ENCODE measurements at regions not wholly inside any gene's neighbourhood (a gene's known extent, or its start where the extent isn't known, plus 50 kb on each side); places are given as distances from the start of the nearest gene placed in this dataset.

DNA sequence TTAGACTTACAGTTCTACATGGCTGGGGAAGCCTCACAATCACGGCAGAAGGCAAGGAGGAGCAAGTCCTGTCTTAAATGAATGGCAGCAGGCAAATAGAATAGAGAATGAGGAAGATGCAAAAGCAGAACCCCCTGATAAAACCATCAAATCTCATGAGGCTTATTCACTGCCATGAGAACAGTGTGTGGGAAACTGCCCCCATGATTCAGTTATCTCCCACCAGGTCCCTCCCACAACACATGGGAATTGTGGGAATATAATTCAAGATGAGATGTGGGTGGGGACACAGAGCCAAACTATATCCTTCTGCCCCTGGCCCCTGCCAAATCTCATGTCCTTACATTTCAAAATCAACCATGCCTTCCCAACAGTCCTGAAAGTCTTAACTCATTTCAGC is 367.1 kb downstream of the MED10 start:
- Histone ChIP-seq H3K36me3 (no peaks in the 10 kb centered on the region), H3K4me3 (no peak overlapping the region), H3K4me1 (no peaks in the 10 kb centered on the region), H3K9me3 (no peaks in the 10 kb centered on the region), H3K27me3 (no peaks in the 10 kb centered on the region), H3K27ac (no peak overlapping the region)
- DNase-seq, result no peak
- intact Hi-C loops (cut with DNase I), result no loop called here
- TF ChIP-seq, protein P1, sequence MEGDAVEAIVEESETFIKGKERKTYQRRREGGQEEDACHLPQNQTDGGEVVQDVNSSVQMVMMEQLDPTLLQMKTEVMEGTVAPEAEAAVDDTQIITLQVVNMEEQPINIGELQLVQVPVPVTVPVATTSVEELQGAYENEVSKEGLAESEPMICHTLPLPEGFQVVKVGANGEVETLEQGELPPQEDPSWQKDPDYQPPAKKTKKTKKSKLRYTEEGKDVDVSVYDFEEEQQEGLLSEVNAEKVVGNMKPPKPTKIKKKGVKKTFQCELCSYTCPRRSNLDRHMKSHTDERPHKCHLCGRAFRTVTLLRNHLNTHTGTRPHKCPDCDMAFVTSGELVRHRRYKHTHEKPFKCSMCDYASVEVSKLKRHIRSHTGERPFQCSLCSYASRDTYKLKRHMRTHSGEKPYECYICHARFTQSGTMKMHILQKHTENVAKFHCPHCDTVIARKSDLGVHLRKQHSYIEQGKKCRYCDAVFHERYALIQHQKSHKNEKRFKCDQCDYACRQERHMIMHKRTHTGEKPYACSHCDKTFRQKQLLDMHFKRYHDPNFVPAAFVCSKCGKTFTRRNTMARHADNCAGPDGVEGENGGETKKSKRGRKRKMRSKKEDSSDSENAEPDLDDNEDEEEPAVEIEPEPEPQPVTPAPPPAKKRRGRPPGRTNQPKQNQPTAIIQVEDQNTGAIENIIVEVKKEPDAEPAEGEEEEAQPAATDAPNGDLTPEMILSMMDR (IDR thresholded peaks at IDR 0.05), result no peak
- ATAC-seq, result no peak

DNA sequence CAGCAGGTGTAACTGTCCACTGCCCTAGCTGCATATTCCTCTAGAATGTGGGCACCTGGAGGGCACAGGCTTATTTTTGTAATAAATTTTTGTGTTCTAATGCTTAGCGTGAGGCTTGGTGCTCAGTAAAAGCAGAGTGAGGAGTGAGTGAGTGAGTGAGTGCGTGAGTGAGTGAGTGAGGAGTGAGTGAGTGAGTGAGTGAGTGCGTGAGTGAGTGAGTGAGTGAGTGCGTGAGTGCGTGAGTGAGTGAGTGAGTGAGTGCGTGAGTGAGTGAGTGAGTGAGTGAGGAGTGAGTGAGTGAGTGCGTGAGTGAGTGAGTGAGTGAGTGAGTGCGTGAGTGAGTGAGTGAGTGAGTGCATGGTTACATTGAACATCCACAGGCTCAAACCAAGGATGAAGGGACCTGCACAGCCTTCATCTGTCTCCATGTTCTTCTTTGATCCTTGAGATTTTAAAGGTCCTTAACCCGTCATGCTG is 371.5 kb downstream of the MED10 start:
- no peak for ATAC-seq
- TF ChIP-seq, protein P1 (IDR thresholded peaks at IDR 0.05), result no peak
- Histone ChIP-seq H3K27me3 (no peaks in the 10 kb centered on the region), H3K4me1 (no peaks in the 10 kb centered on the region), H3K36me3 (no peaks in the 10 kb centered on the region), H3K9me3 (no peaks in the 10 kb centered on the region), H3K27ac (no peak overlapping the region), H3K4me3 (no peak overlapping the region)
- DNase-seq, result no peak
- intact Hi-C loops (cut with DNase I), result no loop called here

DNA sequence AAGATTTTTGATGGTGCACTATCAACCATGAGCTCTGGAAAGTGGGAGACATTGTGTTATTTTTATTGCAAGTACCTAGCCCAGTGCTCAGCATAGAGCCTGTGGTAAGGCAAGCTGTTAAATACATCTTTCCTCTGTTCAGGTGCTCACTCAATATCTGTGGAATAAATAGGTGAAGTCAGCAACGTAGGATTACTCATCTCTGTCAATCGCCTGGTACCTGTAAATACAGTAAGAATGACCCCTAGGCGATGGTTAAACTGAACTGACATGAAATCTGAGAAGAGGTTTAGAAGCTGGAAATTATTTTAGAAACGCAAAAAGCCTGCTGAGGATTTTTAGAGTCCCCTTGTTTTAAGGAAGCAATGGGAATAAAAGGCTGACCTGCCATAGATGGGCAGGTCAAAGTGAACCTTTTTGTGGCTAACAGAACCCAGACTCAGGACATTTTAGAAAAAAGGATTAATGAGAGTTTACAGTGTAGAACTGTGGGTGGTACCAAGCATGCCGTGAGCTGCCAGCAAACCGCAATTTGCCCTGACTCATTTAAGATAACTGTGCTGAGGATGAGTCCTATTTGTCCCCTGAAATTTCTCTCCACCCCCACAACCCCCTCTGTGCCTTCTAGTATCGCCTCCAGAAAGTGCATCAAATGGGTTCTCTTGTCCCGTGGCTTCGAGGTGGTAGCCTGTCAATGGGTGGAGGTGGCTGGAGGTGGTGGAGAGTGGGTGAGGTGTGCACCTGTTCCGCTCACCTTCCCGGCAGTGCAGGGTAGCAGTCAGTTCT is 375.1 kb downstream of the MED10 start:
- Histone ChIP-seq H3K36me3 (no peaks in the 10 kb centered on the region), H3K4me3 (no peak overlapping the region), H3K27ac (no peak overlapping the region), H3K4me1 (no peaks in the 10 kb centered on the region), H3K27me3 (no peaks in the 10 kb centered on the region), H3K9me3 (no peaks in the 10 kb centered on the region)
- intact Hi-C loops (cut with DNase I), result no loop called here
- ATAC-seq (no peak), DNase-seq (no peak)
- TF ChIP-seq, protein P1 (IDR thresholded peaks at IDR 0.05), result no peak

DNA sequence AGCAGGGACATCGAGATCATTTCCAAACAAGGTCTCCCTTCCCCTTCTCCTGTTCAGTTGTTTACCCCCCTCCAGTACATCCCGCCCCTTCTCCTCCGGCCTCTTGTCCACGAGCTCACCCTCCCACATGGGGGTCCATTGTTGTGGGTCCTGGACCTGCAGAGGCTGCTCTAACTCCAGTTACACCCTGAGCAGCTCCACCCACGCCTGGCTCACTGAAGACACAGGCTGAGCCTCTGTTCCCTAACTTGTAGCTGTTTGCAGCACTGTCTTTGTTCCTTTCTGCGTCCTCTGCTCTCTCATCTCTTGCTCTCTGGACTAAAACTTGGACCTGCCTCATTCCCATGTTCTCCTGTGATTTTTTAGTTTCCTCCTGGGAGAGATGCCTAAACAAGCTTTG is 377.5 kb downstream of the MED10 start:
- Histone ChIP-seq H3K27ac (no peak overlapping the region), H3K27me3 (no peaks in the 10 kb centered on the region), H3K36me3 (no peaks in the 10 kb centered on the region), H3K9me3 (peaks cover 4% of the 10 kb centered on the region), H3K4me1 (no peaks in the 10 kb centered on the region), H3K4me3 (no peak overlapping the region)
- DNase-seq (no peak), ATAC-seq (no peak)
- TF ChIP-seq, protein P1 (IDR thresholded peaks at IDR 0.05), result no peak
- intact Hi-C loops (cut with DNase I), result no loop called here

DNA sequence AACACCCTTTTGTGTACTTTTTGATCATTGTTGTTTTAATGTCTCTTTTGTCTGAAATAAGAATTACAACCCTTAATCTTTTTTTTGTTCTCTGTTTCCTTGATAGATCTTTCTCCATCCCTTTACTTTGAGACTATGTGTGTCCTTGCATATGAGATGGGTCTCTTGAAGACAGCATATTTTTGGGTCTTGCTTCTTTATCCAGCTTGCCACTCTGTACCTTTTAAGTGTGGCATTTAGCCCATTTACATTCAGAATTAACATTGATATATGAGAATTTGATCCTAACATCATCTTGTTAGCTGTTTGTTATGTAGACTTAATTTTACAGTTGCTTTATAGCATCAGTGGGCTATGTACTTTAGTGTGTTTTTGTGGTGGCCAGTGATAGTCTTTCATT is 382.5 kb downstream of the MED10 start:
- DNase-seq (no peak), ATAC-seq (no peak)
- TF ChIP-seq, protein P1 (IDR thresholded peaks at IDR 0.05), result no peak
- Histone ChIP-seq H3K27ac (no peak overlapping the region), H3K27me3 (no peaks in the 10 kb centered on the region), H3K4me1 (no peaks in the 10 kb centered on the region), H3K9me3 (peaks cover 14% of the 10 kb centered on the region), H3K4me3 (no peak overlapping the region), H3K36me3 (no peaks in the 10 kb centered on the region)
- intact Hi-C loops (cut with DNase I), result no loop called here
